Epithelial cell of proximal tubule (primary cell): ENCODE measurements at regions not wholly inside any gene's neighbourhood (a gene's known extent, or its start where the extent isn't known, plus 50 kb on each side); places are given as distances from the start of the nearest gene placed in this dataset.

Experiments used
- DNase-seq: peaks from one replicate; pipeline ENCODE4 v3.0.0-alpha.2; 2011; ENCODE audit warnings: low read depth
- H3K4me3 ChIP-seq: 2 replicates; pipeline ENCODE4 v1.5.1; 2011; ENCODE audit warnings: low read depth, mild to moderate bottlenecking, low read length
- CTCF ChIP-seq: conservative IDR thresholded peaks from 2 replicates; pipeline ENCODE4 v1.5.1; 2012; ENCODE audit warnings: low read depth, mild to moderate bottlenecking, low read length

- TF ChIP-seq CTCF = no peak
- H3K4me3 ChIP-seq = no peak overlapping the region
- DNase-seq = no peak
Measured at GRCh38 chr11:119835753-119836152, 106.8 kb upstream of the NECTIN1 start.

GRCh38 chr11:119832202-119832935 is 103.4 kb upstream of the NECTIN1 start:
- DNase-seq = no peak
- H3K4me3 ChIP-seq = no peak overlapping the region
- TF ChIP-seq CTCF = no peak

- DNase-seq = no peak
- TF ChIP-seq CTCF = no peak
- no peak overlapping the region for H3K4me3 ChIP-seq
Measured at GRCh38 chr11:119831011-119831410, 102.0 kb upstream of the NECTIN1 start.

GRCh38 chr11:119830400-119830799 is 101.4 kb upstream of the NECTIN1 start:
- no peak for TF ChIP-seq CTCF
- H3K4me3 ChIP-seq = no peak overlapping the region

GRCh38 chr11:119829402-119829801 is 100.4 kb upstream of the NECTIN1 start:
- TF ChIP-seq CTCF = no peak
- DNase-seq = no peak
- no peak overlapping the region for H3K4me3 ChIP-seq

More at GRCh38 chr11:119830400-119830799, 101.4 kb upstream of the NECTIN1 start:
- DNase-seq = no peak

- no peak for DNase-seq
- no peak for TF ChIP-seq CTCF
- no peak overlapping the region for H3K4me3 ChIP-seq
Measured at GRCh38 chr11:119828819-119829218, 99.8 kb upstream of the NECTIN1 start.

GRCh38 chr11:119828006-119828405 is 99.0 kb upstream of the NECTIN1 start:
- no peak overlapping the region for H3K4me3 ChIP-seq
- TF ChIP-seq CTCF = no peak
- DNase-seq = no peak
